Fibroblast of pulmonary artery (primary cell): ENCODE measurements at regions not wholly inside any gene's neighbourhood (a gene's known extent, or its start where the extent isn't known, plus 50 kb on each side); places are given as distances from the start of the nearest gene placed in this dataset.

Experiments
- DNase-seq: peaks from one replicate; pipeline ENCODE4 v3.0.0-alpha.2; 2010; ENCODE audit warnings: low read depth
- H3K4me3 ChIP-seq: replicated peaks from 2 replicates; pipeline ENCODE4 v1.5.1; 2011; ENCODE audit warnings: low read depth, mild to moderate bottlenecking, control low read depth, low read length, moderate library complexity
- TF ChIP-seq, protein P1 (sequence below): IDR thresholded peaks from 2 replicates; pipeline ENCODE4 v1.5.1; 2011; ENCODE audit warnings: mild to moderate bottlenecking, control low read depth, low read length, inconsistent platforms; ENCODE audit errors: missing control alignments

GRCh38 chr12:97778111-97778510, 315.5 kb downstream of the RMST start:
- TF ChIP-seq, protein P1, sequence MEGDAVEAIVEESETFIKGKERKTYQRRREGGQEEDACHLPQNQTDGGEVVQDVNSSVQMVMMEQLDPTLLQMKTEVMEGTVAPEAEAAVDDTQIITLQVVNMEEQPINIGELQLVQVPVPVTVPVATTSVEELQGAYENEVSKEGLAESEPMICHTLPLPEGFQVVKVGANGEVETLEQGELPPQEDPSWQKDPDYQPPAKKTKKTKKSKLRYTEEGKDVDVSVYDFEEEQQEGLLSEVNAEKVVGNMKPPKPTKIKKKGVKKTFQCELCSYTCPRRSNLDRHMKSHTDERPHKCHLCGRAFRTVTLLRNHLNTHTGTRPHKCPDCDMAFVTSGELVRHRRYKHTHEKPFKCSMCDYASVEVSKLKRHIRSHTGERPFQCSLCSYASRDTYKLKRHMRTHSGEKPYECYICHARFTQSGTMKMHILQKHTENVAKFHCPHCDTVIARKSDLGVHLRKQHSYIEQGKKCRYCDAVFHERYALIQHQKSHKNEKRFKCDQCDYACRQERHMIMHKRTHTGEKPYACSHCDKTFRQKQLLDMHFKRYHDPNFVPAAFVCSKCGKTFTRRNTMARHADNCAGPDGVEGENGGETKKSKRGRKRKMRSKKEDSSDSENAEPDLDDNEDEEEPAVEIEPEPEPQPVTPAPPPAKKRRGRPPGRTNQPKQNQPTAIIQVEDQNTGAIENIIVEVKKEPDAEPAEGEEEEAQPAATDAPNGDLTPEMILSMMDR: no peak
- H3K4me3 ChIP-seq: no peak overlapping the region
- DNase-seq: no peak

DNA sequence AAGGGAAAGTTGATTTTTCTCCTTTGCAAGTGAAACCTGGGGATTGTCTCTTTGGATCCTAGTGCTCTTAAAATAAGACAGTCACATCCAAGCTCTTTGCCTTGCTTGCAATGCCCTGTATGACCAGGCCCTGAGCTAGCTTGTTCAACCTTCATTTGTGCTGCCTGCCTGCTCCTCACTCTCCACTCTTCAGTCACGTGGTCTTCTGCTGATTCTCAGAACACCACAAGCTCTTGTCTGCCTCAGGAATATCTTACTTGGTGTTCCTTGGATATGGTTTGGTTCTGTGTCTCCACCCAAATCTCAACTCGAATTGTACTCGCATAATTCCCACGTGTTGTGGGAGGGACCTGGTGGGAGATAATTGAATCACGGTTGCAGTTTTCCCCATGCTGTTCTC, 318.7 kb downstream of the RMST start:
- TF ChIP-seq, protein P1: no peak
- DNase-seq: no peak
- H3K4me3 ChIP-seq: no peak overlapping the region

DNA sequence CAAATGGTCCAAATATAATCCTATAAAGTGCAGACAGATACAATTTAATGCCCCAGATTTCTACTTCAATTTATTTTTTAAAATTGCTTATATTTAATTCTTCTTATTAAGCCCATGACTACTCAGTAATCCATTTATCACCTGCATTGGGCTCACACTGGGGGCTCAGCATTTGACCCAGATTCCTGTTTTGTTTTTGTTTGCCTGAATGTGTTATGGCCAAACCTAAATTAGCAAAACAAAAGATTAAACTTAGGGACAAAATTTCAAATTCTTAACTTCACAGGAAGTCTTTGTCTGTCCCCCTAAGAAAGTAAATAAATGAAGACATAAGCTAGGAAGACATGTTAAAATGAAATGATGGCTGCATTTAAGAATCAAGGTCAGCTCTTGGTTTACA, 322.3 kb downstream of the RMST start:
- TF ChIP-seq, protein P1: no peak
- no peak for DNase-seq
- no peak overlapping the region for H3K4me3 ChIP-seq

- H3K4me3 ChIP-seq: no peak overlapping the region
- DNase-seq: no peak
- TF ChIP-seq, protein P1: no peak
Observed at GRCh38 chr12:97790281-97790680, 327.7 kb downstream of the RMST start.

GRCh38 chr12:97797473-97797872, 334.9 kb downstream of the RMST start:
- no peak overlapping the region for H3K4me3 ChIP-seq
- TF ChIP-seq, protein P1: no peak
- no peak for DNase-seq

- no peak overlapping the region for H3K4me3 ChIP-seq
- DNase-seq: no peak
- TF ChIP-seq, protein P1: no peak
Observed at GRCh38 chr12:97800561-97800960, 338.0 kb downstream of the RMST start.

DNA sequence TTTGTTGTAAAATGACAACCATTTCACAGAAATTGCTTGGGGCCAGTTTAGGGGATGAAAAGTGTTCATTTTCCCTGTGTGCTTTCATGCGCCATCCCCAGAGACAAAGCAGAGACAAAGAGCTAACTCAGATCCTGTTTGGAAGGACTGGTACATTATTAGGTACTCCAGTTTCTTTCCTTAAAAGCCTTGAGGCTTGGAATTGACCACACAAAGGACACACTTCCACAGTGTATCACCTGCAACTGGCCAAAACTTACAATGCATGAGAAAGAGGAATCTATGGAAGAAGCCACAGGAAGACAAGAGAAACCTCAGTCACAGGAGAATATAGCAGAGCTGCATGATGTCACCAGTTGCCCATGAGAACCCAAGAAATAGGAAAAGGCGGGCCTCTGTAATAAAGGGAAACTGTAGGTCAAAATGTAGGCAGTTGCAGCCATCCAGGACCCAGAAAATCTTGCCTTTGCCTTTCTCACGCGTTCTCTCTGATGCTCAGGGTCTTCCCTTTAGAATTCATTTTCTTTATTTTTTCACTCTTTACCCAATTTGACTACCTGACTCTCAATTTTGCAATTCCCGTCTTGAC, 339.0 kb downstream of the RMST start:
- DNase-seq: no peak
- H3K4me3 ChIP-seq: no peak overlapping the region
- TF ChIP-seq, protein P1: no peak
